ENCODE measurements at regions not wholly inside any gene's neighbourhood (a gene's known extent, or its start where the extent isn't known, plus 50 kb on each side); places are given as distances from the start of the nearest gene placed in this dataset.

- H3K18ac ChIP-seq (ENCODE audit: low read depth in 1 of 2, low read length in 2 of 2): no peak overlapping the region
- 94% methylated on average over 4 of the region's 5 CpGs for WGBS
- H3K36me3 ChIP-seq (ENCODE audit: control insufficient read depth in 1 of 2, insufficient read depth in 2 of 2, low read depth in 1 of 2, low read length in 2 of 2): no peaks in the 10 kb centered on the region
These were observed 57.4 kb downstream of the PRR20E start for GRCh38 chr13:57224414-57224813.

GRCh38 chr13:57250472-57250871 lies 83.5 kb downstream of the PRR20E start:
- WGBS: no CpG with 5 or more reads among the region's 2 CpGs
- no peak overlapping the region for H4K91ac ChIP-seq (ENCODE audit: low read length)
- no peak overlapping the region for H2AK5ac ChIP-seq (ENCODE audit: low read length, severe bottlenecking)
- no peak overlapping the region for H2AFZ ChIP-seq (ENCODE audit: low read depth, low read length)
- H3K4me3 ChIP-seq (ENCODE audit: insufficient read depth in 1 of 2, low read depth in 1 of 2, low read length in 2 of 2): no peak overlapping the region
- no peak for DNase-seq
- no peak overlapping the region for H3K23ac ChIP-seq (ENCODE audit: low read length in 2 of 2)
- H3K79me1 ChIP-seq (replicated peaks; ENCODE audit: low read length, poor library complexity, severe bottlenecking): no peaks in the 10 kb centered on the region
- no peak overlapping the region for H2BK15ac ChIP-seq (ENCODE audit: low read depth, poor library complexity, severe bottlenecking)
- H3K9ac ChIP-seq (ENCODE audit: low read length): no peak overlapping the region
- peaks cover 2% of the 10 kb centered on the region for H3K9me3 ChIP-seq (ENCODE audit: control insufficient read depth, low read length)
- H2BK5ac ChIP-seq (ENCODE audit: low read depth, low read length, poor library complexity, severe bottlenecking): no peak overlapping the region
- H3K36me3 ChIP-seq (ENCODE audit: control insufficient read depth in 1 of 2, insufficient read depth in 2 of 2, low read depth in 1 of 2, low read length in 2 of 2): no peaks in the 10 kb centered on the region
- H4K8ac ChIP-seq (ENCODE audit: low read length): no peak overlapping the region
- no peak overlapping the region for H3K4ac ChIP-seq (ENCODE audit: low read depth in 1 of 2, low read length in 2 of 2)
- no peak overlapping the region for H3K18ac ChIP-seq (ENCODE audit: low read depth in 1 of 2, low read length in 2 of 2)
- H3K4me1 ChIP-seq (ENCODE audit: control insufficient read depth, insufficient read depth, low read depth, low read length): no peaks in the 10 kb centered on the region
- no peak overlapping the region for H3K14ac ChIP-seq (ENCODE audit: low read length in 2 of 2)
- H2BK12ac ChIP-seq (ENCODE audit: low read length in 2 of 2): no peak overlapping the region
- no peaks in the 10 kb centered on the region for H3K27me3 ChIP-seq (ENCODE audit: control insufficient read depth in 1 of 2, insufficient read depth in 1 of 2, low read length in 2 of 2)
- H2BK120ac ChIP-seq (ENCODE audit: low read depth, low read length): no peak overlapping the region
- no peak overlapping the region for H3K27ac ChIP-seq (ENCODE audit: low read length, poor library complexity, severe bottlenecking)
- no peak overlapping the region for H3K4me2 ChIP-seq (ENCODE audit: low read length, poor library complexity, severe bottlenecking)

More at GRCh38 chr13:57224414-57224813, 57.4 kb downstream of the PRR20E start:
- Histone ChIP-seq H3K14ac (ENCODE audit: low read length in 2 of 2) (no peak overlapping the region), H3K79me1 (replicated peaks; ENCODE audit: low read length, poor library complexity, severe bottlenecking) (no peaks in the 10 kb centered on the region), H2BK15ac (ENCODE audit: low read depth, poor library complexity, severe bottlenecking) (no peak overlapping the region), H2BK12ac (ENCODE audit: low read length in 2 of 2) (no peak overlapping the region), H3K4me1 (ENCODE audit: control insufficient read depth, insufficient read depth, low read depth, low read length) (no peaks in the 10 kb centered on the region), H3K27me3 (ENCODE audit: control insufficient read depth in 1 of 2, insufficient read depth in 1 of 2, low read length in 2 of 2) (no peaks in the 10 kb centered on the region), H4K8ac (ENCODE audit: low read length) (no peak overlapping the region), H2AFZ (ENCODE audit: low read depth, low read length) (no peak overlapping the region), H3K27ac (ENCODE audit: low read length, poor library complexity, severe bottlenecking) (no peak overlapping the region), H3K23ac (ENCODE audit: low read length in 2 of 2) (no peak overlapping the region), H3K4me2 (ENCODE audit: low read length, poor library complexity, severe bottlenecking) (no peak overlapping the region), H3K9ac (ENCODE audit: low read length) (no peak overlapping the region), H2BK5ac (ENCODE audit: low read depth, low read length, poor library complexity, severe bottlenecking) (no peak overlapping the region), H2AK5ac (ENCODE audit: low read length, severe bottlenecking) (no peak overlapping the region), H3K4me3 (ENCODE audit: insufficient read depth in 1 of 2, low read depth in 1 of 2, low read length in 2 of 2) (no peak overlapping the region), H4K91ac (ENCODE audit: low read length) (no peak overlapping the region), H3K9me3 (ENCODE audit: control insufficient read depth, low read length) (peaks cover 9% of the 10 kb centered on the region), H2BK120ac (ENCODE audit: low read depth, low read length) (no peak overlapping the region), H3K4ac (ENCODE audit: low read depth in 1 of 2, low read length in 2 of 2) (no peak overlapping the region)
- DNase-seq: no peak

GRCh38 chr13:57253551-57253950 lies 86.6 kb downstream of the PRR20E start:
- H3K9me3 ChIP-seq (ENCODE audit: control insufficient read depth, low read length): peaks cover 4% of the 10 kb centered on the region
- H3K4me3 ChIP-seq (ENCODE audit: insufficient read depth in 1 of 2, low read depth in 1 of 2, low read length in 2 of 2): no peak overlapping the region
- H4K91ac ChIP-seq (ENCODE audit: low read length): no peak overlapping the region
- no peak overlapping the region for H3K18ac ChIP-seq (ENCODE audit: low read depth in 1 of 2, low read length in 2 of 2)
- no peak overlapping the region for H2BK120ac ChIP-seq (ENCODE audit: low read depth, low read length)
- no peak overlapping the region for H2BK5ac ChIP-seq (ENCODE audit: low read depth, low read length, poor library complexity, severe bottlenecking)
- no peak overlapping the region for H3K4ac ChIP-seq (ENCODE audit: low read depth in 1 of 2, low read length in 2 of 2)
- H3K36me3 ChIP-seq (ENCODE audit: control insufficient read depth in 1 of 2, insufficient read depth in 2 of 2, low read depth in 1 of 2, low read length in 2 of 2): no peaks in the 10 kb centered on the region
- no peak overlapping the region for H3K4me2 ChIP-seq (ENCODE audit: low read length, poor library complexity, severe bottlenecking)
- 75% methylated on average over 1 of the region's 2 CpGs for WGBS
- no peaks in the 10 kb centered on the region for H3K4me1 ChIP-seq (ENCODE audit: control insufficient read depth, insufficient read depth, low read depth, low read length)
- H3K14ac ChIP-seq (ENCODE audit: low read length in 2 of 2): no peak overlapping the region
- no peaks in the 10 kb centered on the region for H3K27me3 ChIP-seq (ENCODE audit: control insufficient read depth in 1 of 2, insufficient read depth in 1 of 2, low read length in 2 of 2)
- no peak overlapping the region for H2AK5ac ChIP-seq (ENCODE audit: low read length, severe bottlenecking)
- no peak overlapping the region for H2AFZ ChIP-seq (ENCODE audit: low read depth, low read length)
- H3K79me1 ChIP-seq (replicated peaks; ENCODE audit: low read length, poor library complexity, severe bottlenecking): no peaks in the 10 kb centered on the region
- H4K8ac ChIP-seq (ENCODE audit: low read length): no peak overlapping the region
- DNase-seq: no peak
- H2BK12ac ChIP-seq (ENCODE audit: low read length in 2 of 2): no peak overlapping the region
- H3K27ac ChIP-seq (ENCODE audit: low read length, poor library complexity, severe bottlenecking): no peak overlapping the region
- no peak overlapping the region for H2BK15ac ChIP-seq (ENCODE audit: low read depth, poor library complexity, severe bottlenecking)
- H3K23ac ChIP-seq (ENCODE audit: low read length in 2 of 2): no peak overlapping the region
- no peak overlapping the region for H3K9ac ChIP-seq (ENCODE audit: low read length)

- H4K8ac ChIP-seq (ENCODE audit: low read length): no peak overlapping the region
- no peak overlapping the region for H2AFZ ChIP-seq (ENCODE audit: low read depth, low read length)
- H3K27me3 ChIP-seq (ENCODE audit: control insufficient read depth in 1 of 2, insufficient read depth in 1 of 2, low read length in 2 of 2): no peaks in the 10 kb centered on the region
- H3K27ac ChIP-seq (ENCODE audit: low read length, poor library complexity, severe bottlenecking): no peak overlapping the region
- H2BK15ac ChIP-seq (ENCODE audit: low read depth, poor library complexity, severe bottlenecking): no peak overlapping the region
- no peaks in the 10 kb centered on the region for H3K36me3 ChIP-seq (ENCODE audit: control insufficient read depth in 1 of 2, insufficient read depth in 2 of 2, low read depth in 1 of 2, low read length in 2 of 2)
- no peak overlapping the region for H3K4me2 ChIP-seq (ENCODE audit: low read length, poor library complexity, severe bottlenecking)
- H3K23ac ChIP-seq (ENCODE audit: low read length in 2 of 2): no peak overlapping the region
- no peak overlapping the region for H2AK5ac ChIP-seq (ENCODE audit: low read length, severe bottlenecking)
- H3K9me3 ChIP-seq (ENCODE audit: control insufficient read depth, low read length): peaks cover 35% of the 10 kb centered on the region
- no peak overlapping the region for H2BK12ac ChIP-seq (ENCODE audit: low read length in 2 of 2)
- DNase-seq: no peak
- H2BK120ac ChIP-seq (ENCODE audit: low read depth, low read length): no peak overlapping the region
- no peak overlapping the region for H3K4me3 ChIP-seq (ENCODE audit: insufficient read depth in 1 of 2, low read depth in 1 of 2, low read length in 2 of 2)
- no peak overlapping the region for H3K9ac ChIP-seq (ENCODE audit: low read length)
- no peaks in the 10 kb centered on the region for H3K79me1 ChIP-seq (replicated peaks; ENCODE audit: low read length, poor library complexity, severe bottlenecking)
- no peak overlapping the region for H2BK5ac ChIP-seq (ENCODE audit: low read depth, low read length, poor library complexity, severe bottlenecking)
- no peaks in the 10 kb centered on the region for H3K4me1 ChIP-seq (ENCODE audit: control insufficient read depth, insufficient read depth, low read depth, low read length)
- no peak overlapping the region for H3K4ac ChIP-seq (ENCODE audit: low read depth in 1 of 2, low read length in 2 of 2)
- no peak overlapping the region for H3K14ac ChIP-seq (ENCODE audit: low read length in 2 of 2)
- no peak overlapping the region for H3K18ac ChIP-seq (ENCODE audit: low read depth in 1 of 2, low read length in 2 of 2)
- H4K91ac ChIP-seq (ENCODE audit: low read length): no peak overlapping the region
These were observed 98.0 kb downstream of the PRR20E start for GRCh38 chr13:57264965-57265364.
